Transverse colon (tissue), 4 donors: ENCODE measurements at regions not wholly inside any gene's neighbourhood (a gene's known extent, or its start where the extent isn't known, plus 50 kb on each side); places are given as distances from the start of the nearest gene placed in this dataset.

Source experiments
- DNase-seq: peaks from one replicate; pipeline ENCODE4 v3.0.0-alpha.2; 2019
- H3K27ac ChIP-seq, 4 donors: fragments of 200-600 bp; sonication (generic); 2 replicates each; pipeline ENCODE4 v1.5.1; 2016 to 2018; ENCODE audit warnings: inconsistent platforms in 4 of 4
- H3K27me3 ChIP-seq: fragments of 200-600 bp; sonication (generic); 2 replicates; pipeline ENCODE4 v1.5.1; 2017; ENCODE audit warnings: inconsistent platforms
- H3K36me3 ChIP-seq, 4 donors: fragments of 200-600 bp; sonication (generic); 2 replicates each; pipeline ENCODE4 v1.5.1; 2017 to 2019; ENCODE audit warnings: inconsistent platforms in 4 of 4
- H3K4me1 ChIP-seq, 4 donors: fragments of 200-600 bp; sonication (generic); 2 replicates each; pipeline ENCODE4 v1.5.1; 2017 to 2020; ENCODE audit warnings: inconsistent platforms in 4 of 4
- H3K4me3 ChIP-seq, 4 donors: fragments of 200-600 bp; sonication (generic); 1 replicate in 1 of 4; 2 replicates in 3 of 4; pipeline versions ENCODE4 v1.5.1 to v1.6.1; 2017 to 2019; ENCODE audit warnings: inconsistent platforms in 4 of 4
- H3K9me3 ChIP-seq, 2 donors: fragments of 200-600 bp; sonication (generic); 2 replicates each; pipeline ENCODE4 v1.5.1; 2017 to 2019; ENCODE audit warnings: inconsistent platforms in 2 of 2
- EP300 ChIP-seq: sonication (generic); formaldehyde crosslinking; IDR thresholded peaks from one replicate; pipeline ENCODE4 v1.6.1; 2017; ENCODE audit warnings: antibody characterized with exemption, low read depth
- POLR2A ChIP-seq: fragments of 450-650 bp; IDR thresholded peaks from one replicate; pipeline ENCODE4 v1.6.1; 2016; ENCODE audit warnings: antibody characterized with exemption, mild to moderate bottlenecking, moderate library complexity
- POLR2AphosphoS5 ChIP-seq, 3 donors: sonication (generic); formaldehyde crosslinking; IDR thresholded peaks; one replicate each; pipeline ENCODE4 v1.6.1; 2016; ENCODE audit warnings: antibody characterized with exemption in 3 of 3
- WGBS, 2 donors: methylation state at CpG; one replicate each; pipeline ENCODE4 v1.1.5; 2018; ENCODE audit warnings: low coverage in 1 of 2; 5-methylcytosine and 5-hydroxymethylcytosine counted together
- in situ Hi-C, 4 donors: fragments of 200-750 bp; cut with MboI; loops; one replicate each; pipeline versions ENCODE4 v1.15.0 to v1.15.1; 2017; ENCODE audit warnings: low sequenced_read_pairs in 3 of 4, low pct_ligation_motif_present in 1 of 4, low pct_unique_long_range_greater_than_20kb in 1 of 4
- intact Hi-C: fragments of 100-400 bp; cut with DNase I; formaldehyde crosslinking; loops from one replicate; pipeline ENCODE4 v1.15.1; 2023; ENCODE audit warnings: low total_unique reads
- TF ChIP-seq, protein P1 (sequence below), 5 experiments: fragments of 200-600 bp in 3 of 5; fragments of 450-650 bp in 2 of 5; sonication (generic) in 3 of 5; IDR thresholded peaks; 1 replicate in 2 of 5; 2 replicates in 3 of 5; pipeline ENCODE4 v1.5.1; 2016 to 2017; ENCODE audit warnings: antibody characterized with exemption in 5 of 5, inconsistent platforms in 3 of 5, mild to moderate bottlenecking in 2 of 5, moderate library complexity in 1 of 5

GRCh38 chr5:124683917-124684555 lies 62.4 kb downstream of the ZNF608 start:
- Histone ChIP-seq H3K27ac (peak overlapping the region in 2 of 4 donors; percentile 5 to 16), H3K9me3 (no peaks in the 10 kb centered on the region), H3K4me1 (peaks cover 2 to 18% (median 5%) of the 10 kb centered on the region in 4 donors), H3K4me3 (no peak overlapping the region), H3K27me3 (no peaks in the 10 kb centered on the region), H3K36me3 (no peaks in the 10 kb centered on the region)
- DNase-seq: no peak
- TF ChIP-seq, protein P1, sequence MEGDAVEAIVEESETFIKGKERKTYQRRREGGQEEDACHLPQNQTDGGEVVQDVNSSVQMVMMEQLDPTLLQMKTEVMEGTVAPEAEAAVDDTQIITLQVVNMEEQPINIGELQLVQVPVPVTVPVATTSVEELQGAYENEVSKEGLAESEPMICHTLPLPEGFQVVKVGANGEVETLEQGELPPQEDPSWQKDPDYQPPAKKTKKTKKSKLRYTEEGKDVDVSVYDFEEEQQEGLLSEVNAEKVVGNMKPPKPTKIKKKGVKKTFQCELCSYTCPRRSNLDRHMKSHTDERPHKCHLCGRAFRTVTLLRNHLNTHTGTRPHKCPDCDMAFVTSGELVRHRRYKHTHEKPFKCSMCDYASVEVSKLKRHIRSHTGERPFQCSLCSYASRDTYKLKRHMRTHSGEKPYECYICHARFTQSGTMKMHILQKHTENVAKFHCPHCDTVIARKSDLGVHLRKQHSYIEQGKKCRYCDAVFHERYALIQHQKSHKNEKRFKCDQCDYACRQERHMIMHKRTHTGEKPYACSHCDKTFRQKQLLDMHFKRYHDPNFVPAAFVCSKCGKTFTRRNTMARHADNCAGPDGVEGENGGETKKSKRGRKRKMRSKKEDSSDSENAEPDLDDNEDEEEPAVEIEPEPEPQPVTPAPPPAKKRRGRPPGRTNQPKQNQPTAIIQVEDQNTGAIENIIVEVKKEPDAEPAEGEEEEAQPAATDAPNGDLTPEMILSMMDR (IDR thresholded peaks at IDR 0.05): no peak
- no peak for TF ChIP-seq POLR2A
- no peak for TF ChIP-seq POLR2AphosphoS5 (IDR thresholded peaks at IDR 0.05)
- no peak for TF ChIP-seq EP300
- 89 to 100% methylated on average over 1 to 2 of the region's 2 CpGs for WGBS, 2 donors
- intact Hi-C loops: no loop called here
- in situ Hi-C loops: no loop called here

DNA sequence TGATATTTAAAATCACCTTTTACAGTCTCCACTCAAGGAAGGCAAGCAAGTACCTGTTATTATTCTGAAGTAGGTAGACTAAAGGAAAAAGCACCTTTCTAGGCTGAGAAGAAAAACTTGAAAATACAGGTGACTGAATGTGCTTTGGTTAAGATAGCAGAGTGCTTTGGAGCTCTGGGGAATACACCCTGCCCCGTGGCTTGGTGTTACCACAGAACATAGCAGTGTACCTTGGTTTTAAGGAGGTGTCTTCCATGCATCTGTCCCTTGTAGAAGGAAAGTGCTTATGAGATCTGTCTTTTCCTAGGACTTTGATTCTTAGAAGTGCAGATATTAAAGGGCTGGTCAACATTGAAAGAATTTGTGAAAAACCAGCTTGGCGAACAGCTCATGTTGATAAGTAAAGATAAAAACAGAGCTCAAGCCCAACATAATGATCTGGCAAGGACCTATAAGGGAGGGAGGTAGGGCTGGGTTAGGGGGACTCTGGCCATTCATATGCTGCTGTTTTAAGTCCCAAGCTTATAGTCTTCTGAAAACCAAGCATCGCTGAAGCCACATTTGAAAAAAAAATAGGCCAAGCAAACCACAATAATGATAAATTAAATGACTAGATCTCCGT lies 66.8 kb downstream of the ZNF608 start:
- DNase-seq: no peak
- Histone ChIP-seq H3K36me3 (no peaks in the 10 kb centered on the region), H3K27ac (peak overlapping the region in 1 of 4 donors; percentile 60), H3K9me3 (no peaks in the 10 kb centered on the region), H3K4me1 (peaks cover 25 to 45% (median 34%) of the 10 kb centered on the region in 4 donors), H3K27me3 (no peaks in the 10 kb centered on the region), H3K4me3 (no peak overlapping the region)
- no peak for TF ChIP-seq POLR2AphosphoS5 (IDR thresholded peaks at IDR 0.05)
- in situ Hi-C loops (no loop called here), intact Hi-C loops (no loop called here)
- WGBS, 2 donors: 89 to 90% methylated on average over 3 to 4 of the region's 4 CpGs

- intact Hi-C loops (no loop called here), in situ Hi-C loops (no loop called here)
- 57 to 76% methylated on average over 3 to 8 of the region's 8 CpGs for WGBS, 2 donors
- H3K27ac ChIP-seq: peak overlapping the region; percentile 15 to 69 (median 64)
- no peak for DNase-seq
- H3K36me3 ChIP-seq: no peaks in the 10 kb centered on the region
- H3K27me3 ChIP-seq: no peaks in the 10 kb centered on the region
- peaks cover 25 to 45% (median 34%) of the 10 kb centered on the region in 4 donors for H3K4me1 ChIP-seq
- TF ChIP-seq EP300 (no peak), POLR2AphosphoS5 (IDR thresholded peaks at IDR 0.05) (no peak), POLR2A (no peak)
- TF ChIP-seq, protein P1 (IDR thresholded peaks at IDR 0.05): no peak
- H3K4me3 ChIP-seq: no peak overlapping the region
- H3K9me3 ChIP-seq: no peaks in the 10 kb centered on the region
Measured at GRCh38 chr5:124678922-124679519, 67.4 kb downstream of the ZNF608 start.

DNA sequence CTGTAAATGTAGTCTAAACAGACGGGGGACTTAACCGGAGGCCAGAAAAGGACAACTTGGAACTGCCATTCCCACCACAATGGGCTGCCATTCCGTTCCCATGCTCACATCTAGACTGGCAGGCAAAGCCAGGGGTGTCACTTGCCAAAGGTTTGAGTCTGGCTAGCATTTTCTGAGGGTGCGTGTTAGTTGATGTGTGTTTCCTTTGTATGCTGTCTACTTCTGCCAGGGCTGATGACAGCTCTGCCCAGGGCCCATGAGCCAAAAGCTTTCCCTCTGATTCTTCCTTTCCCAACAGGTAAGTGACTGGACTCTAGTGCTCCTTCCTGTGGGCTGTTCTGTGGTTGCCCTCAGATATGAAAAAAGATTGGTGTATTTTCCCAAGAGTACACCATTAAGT lies 68.0 kb downstream of the ZNF608 start:
- Histone ChIP-seq H3K27me3 (no peaks in the 10 kb centered on the region), H3K27ac (peak overlapping the region; percentile 15 to 69 (median 64)), H3K36me3 (no peaks in the 10 kb centered on the region), H3K9me3 (no peaks in the 10 kb centered on the region), H3K4me1 (peaks cover 25 to 45% (median 34%) of the 10 kb centered on the region in 4 donors), H3K4me3 (no peak overlapping the region)
- 84% methylated on average over 4 of the region's 4 CpGs; no CpG with 5 or more reads in 1 of the 2 donors for WGBS, 2 donors
- no peak for DNase-seq
- intact Hi-C loops (no loop called here), in situ Hi-C loops (no loop called here)
- TF ChIP-seq EP300 (no peak), POLR2A (no peak), POLR2AphosphoS5 (IDR thresholded peaks at IDR 0.05) (no peak)
- TF ChIP-seq, protein P1 (IDR thresholded peaks at IDR 0.05): no peak
